ENCODE measurements at regions not wholly inside any gene's neighbourhood (a gene's known extent, or its start where the extent isn't known, plus 50 kb on each side); places are given as distances from the start of the nearest gene placed in this dataset.

DNA sequence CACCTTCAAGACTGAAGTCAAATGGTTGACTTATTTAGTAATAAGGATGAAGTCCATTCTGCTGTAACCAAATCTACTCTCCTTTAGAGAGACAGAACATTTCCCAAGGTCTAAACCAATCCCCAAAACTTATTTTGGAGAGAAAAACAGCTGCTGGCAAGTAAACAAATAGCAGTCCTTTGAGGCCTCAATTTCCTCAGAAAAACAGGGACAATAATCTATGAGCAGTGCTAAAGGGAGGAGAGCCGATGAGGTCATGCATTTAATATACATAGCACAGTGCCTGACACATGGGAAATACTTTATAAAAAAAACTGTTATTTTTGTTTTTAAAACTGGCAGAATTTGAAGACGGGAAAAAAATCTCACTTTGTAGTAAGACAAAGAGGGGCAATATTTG is 526.0 kb downstream of the EPM2A start:
- ChIA-PET CTCF (no interaction called here), POLR2A (no interaction called here)
- TF ChIP-seq TEAD4 (CRISPR knock-in tag; IDR thresholded peaks at IDR 0.05), result no peak
- no peak for TF ChIP-seq GTF2I (CRISPR knock-in tag; conservative IDR thresholded peaks at IDR 0.05)
- no peak for TF ChIP-seq PRDM15 (CRISPR knock-in tag; IDR thresholded peaks at IDR 0.05)
- TF ChIP-seq ELF4 (CRISPR knock-in tag; IDR thresholded peaks at IDR 0.05; ENCODE audit: low read depth), result no peak
- no peak for TF ChIP-seq PRRX2 (CRISPR knock-in tag; IDR thresholded peaks at IDR 0.05)
- no peak for TF ChIP-seq STAT6 (CRISPR knock-in tag; conservative IDR thresholded peaks at IDR 0.05; ENCODE audit: low read depth)
- TF ChIP-seq MXD4 (CRISPR knock-in tag; IDR thresholded peaks at IDR 0.05; ENCODE audit: borderline replicate concordance), result no peak
- TF ChIP-seq, protein P1, sequence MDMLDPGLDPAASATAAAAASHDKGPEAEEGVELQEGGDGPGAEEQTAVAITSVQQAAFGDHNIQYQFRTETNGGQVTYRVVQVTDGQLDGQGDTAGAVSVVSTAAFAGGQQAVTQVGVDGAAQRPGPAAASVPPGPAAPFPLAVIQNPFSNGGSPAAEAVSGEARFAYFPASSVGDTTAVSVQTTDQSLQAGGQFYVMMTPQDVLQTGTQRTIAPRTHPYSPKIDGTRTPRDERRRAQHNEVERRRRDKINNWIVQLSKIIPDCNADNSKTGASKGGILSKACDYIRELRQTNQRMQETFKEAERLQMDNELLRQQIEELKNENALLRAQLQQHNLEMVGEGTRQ (CRISPR knock-in tag; IDR thresholded peaks at IDR 0.05), result no peak
- no peak overlapping the region for H3K27ac Mint-ChIP-seq
- H3K9me3 Mint-ChIP-seq, result no peaks in the 10 kb centered on the region
- no peaks in the 10 kb centered on the region for H3K4me1 Mint-ChIP-seq
- H3K4me3 Mint-ChIP-seq, result no peak overlapping the region
- no peaks in the 10 kb centered on the region; the same call in 1 of the 2 replicates for H3K27me3 Mint-ChIP-seq (ENCODE audit: low read depth)
- no peaks in the 10 kb centered on the region for H3K36me3 Mint-ChIP-seq
- DNase-seq (ENCODE audit: low spot score), result no peak
- ATAC-seq, result no peak

DNA sequence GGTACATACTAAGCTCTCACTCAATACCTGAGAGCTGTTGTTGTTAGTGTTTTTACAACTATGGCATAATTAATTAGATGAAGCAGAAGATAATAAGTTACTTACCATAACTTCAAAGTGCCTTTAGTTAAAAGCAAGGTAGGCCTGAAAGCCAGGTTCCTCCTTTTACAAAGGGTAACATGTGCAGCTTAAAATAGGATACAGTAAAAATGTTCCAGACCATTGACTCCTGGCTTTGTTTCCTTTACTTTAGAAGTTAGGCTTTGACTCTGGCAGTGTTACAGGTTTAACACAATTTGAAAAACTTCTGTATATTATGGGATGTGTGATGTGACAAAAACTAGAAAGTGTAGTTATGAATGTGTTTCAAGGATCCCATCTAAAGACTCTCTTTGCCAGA is 522.5 kb downstream of the EPM2A start:
- CTCF ChIA-PET, result interaction anchor here (0.6 to 0.7 kb wide), 2 partner anchors 198 to 565 kb away, joined by 3 read pairs; no protein-coding TSS in a partner anchor
- no peaks in the 10 kb centered on the region; the same call in 1 of the 2 replicates for H3K27me3 Mint-ChIP-seq (ENCODE audit: low read depth)
- H3K4me1 Mint-ChIP-seq, result no peaks in the 10 kb centered on the region
- H3K36me3 Mint-ChIP-seq, result no peaks in the 10 kb centered on the region
- ATAC-seq (no peak), DNase-seq (ENCODE audit: low spot score) (no peak)
- POLR2A ChIA-PET, result no interaction called here
- H3K4me3 Mint-ChIP-seq, result no peak overlapping the region
- no peak overlapping the region for H3K27ac Mint-ChIP-seq
- no peaks in the 10 kb centered on the region for H3K9me3 Mint-ChIP-seq
- TF ChIP-seq CBFB (CRISPR knock-in tag; IDR thresholded peaks at IDR 0.05; ENCODE audit: low read depth) (no peak), KAT7 (CRISPR knock-in tag; IDR thresholded peaks at IDR 0.05; ENCODE audit: borderline replicate concordance) (no peak), NR2C2 (CRISPR knock-in tag; IDR thresholded peaks at IDR 0.05) (no peak), SMAD3 (CRISPR knock-in tag; IDR thresholded peaks at IDR 0.05; ENCODE audit: borderline replicate concordance) (no peak), ZNF219 (CRISPR knock-in tag; IDR thresholded peaks at IDR 0.05; ENCODE audit: borderline replicate concordance) (no peak), ATF3 (CRISPR knock-in tag; conservative IDR thresholded peaks at IDR 0.05) (no peak), TEAD4 (CRISPR knock-in tag; IDR thresholded peaks at IDR 0.05) (no peak)
- TF ChIP-seq, protein P2, sequence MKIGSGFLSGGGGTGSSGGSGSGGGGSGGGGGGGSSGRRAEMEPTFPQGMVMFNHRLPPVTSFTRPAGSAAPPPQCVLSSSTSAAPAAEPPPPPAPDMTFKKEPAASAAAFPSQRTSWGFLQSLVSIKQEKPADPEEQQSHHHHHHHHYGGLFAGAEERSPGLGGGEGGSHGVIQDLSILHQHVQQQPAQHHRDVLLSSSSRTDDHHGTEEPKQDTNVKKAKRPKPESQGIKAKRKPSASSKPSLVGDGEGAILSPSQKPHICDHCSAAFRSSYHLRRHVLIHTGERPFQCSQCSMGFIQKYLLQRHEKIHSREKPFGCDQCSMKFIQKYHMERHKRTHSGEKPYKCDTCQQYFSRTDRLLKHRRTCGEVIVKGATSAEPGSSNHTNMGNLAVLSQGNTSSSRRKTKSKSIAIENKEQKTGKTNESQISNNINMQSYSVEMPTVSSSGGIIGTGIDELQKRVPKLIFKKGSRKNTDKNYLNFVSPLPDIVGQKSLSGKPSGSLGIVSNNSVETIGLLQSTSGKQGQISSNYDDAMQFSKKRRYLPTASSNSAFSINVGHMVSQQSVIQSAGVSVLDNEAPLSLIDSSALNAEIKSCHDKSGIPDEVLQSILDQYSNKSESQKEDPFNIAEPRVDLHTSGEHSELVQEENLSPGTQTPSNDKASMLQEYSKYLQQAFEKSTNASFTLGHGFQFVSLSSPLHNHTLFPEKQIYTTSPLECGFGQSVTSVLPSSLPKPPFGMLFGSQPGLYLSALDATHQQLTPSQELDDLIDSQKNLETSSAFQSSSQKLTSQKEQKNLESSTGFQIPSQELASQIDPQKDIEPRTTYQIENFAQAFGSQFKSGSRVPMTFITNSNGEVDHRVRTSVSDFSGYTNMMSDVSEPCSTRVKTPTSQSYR (CRISPR knock-in tag; IDR thresholded peaks at IDR 0.05), result no peak

Data from WTC11 (cell line).